GM21576 (cell line): ENCODE measurements at regions not wholly inside any gene's neighbourhood (a gene's known extent, or its start where the extent isn't known, plus 50 kb on each side); places are given as distances from the start of the nearest gene placed in this dataset.
"Not testable (repeated sequence)": the region's sequence is repeated elsewhere in the genome, so short reads cannot be mapped to it uniquely, and the experiment has no call there.

ENCODE experiments used
- ATAC-seq: cut with Tn5 transposase; IDR thresholded peaks from one replicate; pipeline ENCODE4 v1.9.1; 2021; ENCODE audit warnings: mild to moderate bottlenecking, moderate library complexity; ENCODE audit not compliant: unreplicated experiment

GRCh38 chr6:94557207-94557606 lies 1020.1 kb upstream of the MANEA start:
- ATAC-seq = not testable (repeated sequence)

- no peak for ATAC-seq
Measured at GRCh38 chr6:94548201-94548600, 1029.1 kb upstream of the MANEA start.

GRCh38 chr6:94535798-94536197 lies 1041.5 kb upstream of the MANEA start:
- ATAC-seq = no peak

GRCh38 chr6:94511502-94512088 lies 1065.7 kb upstream of the MANEA start:
- ATAC-seq = no peak

- ATAC-seq = no peak
Measured at GRCh38 chr6:94510877-94511276, 1066.5 kb upstream of the MANEA start.

GRCh38 chr6:94501516-94501915 lies 1075.8 kb upstream of the MANEA start:
- ATAC-seq = no peak

- no peak for ATAC-seq
Measured at GRCh38 chr6:94498099-94498498, 1078.7 kb upstream of the EPHA7 start.

GRCh38 chr6:94494500-94494899 lies 1075.1 kb upstream of the EPHA7 start:
- ATAC-seq = no peak

- ATAC-seq = no peak
Measured at GRCh38 chr6:94487371-94487770, 1068.0 kb upstream of the EPHA7 start.

GRCh38 chr6:94478133-94479005 lies 1059.0 kb upstream of the EPHA7 start:
- no peak for ATAC-seq

GRCh38 chr6:94468830-94469229 lies 1049.5 kb upstream of the EPHA7 start:
- ATAC-seq = no peak

GRCh38 chr6:94464018-94464510 lies 1044.7 kb upstream of the EPHA7 start:
- no peak for ATAC-seq

GRCh38 chr6:94463306-94463705 lies 1043.9 kb upstream of the EPHA7 start:
- no peak for ATAC-seq

- ATAC-seq = no peak
Measured at GRCh38 chr6:94462231-94462630, 1042.9 kb upstream of the EPHA7 start.

- no peak for ATAC-seq
Measured at GRCh38 chr6:94456266-94456665, 1036.9 kb upstream of the EPHA7 start.

GRCh38 chr6:94454231-94454630 lies 1034.9 kb upstream of the EPHA7 start:
- ATAC-seq = no peak

- ATAC-seq = no peak
Measured at GRCh38 chr6:94446120-94446519, 1026.8 kb upstream of the EPHA7 start.

- ATAC-seq = no peak
Measured at GRCh38 chr6:94443701-94444100, 1024.3 kb upstream of the EPHA7 start.

GRCh38 chr6:94424692-94425091 lies 1005.3 kb upstream of the EPHA7 start:
- ATAC-seq = no peak

- ATAC-seq = no peak
Measured at GRCh38 chr6:94417363-94417762, 998.0 kb upstream of the EPHA7 start.

GRCh38 chr6:94414041-94414440 lies 994.7 kb upstream of the EPHA7 start:
- ATAC-seq = no peak

- ATAC-seq = no peak
Measured at GRCh38 chr6:94401311-94401710, 982.0 kb upstream of the EPHA7 start.
